NB4 (cell line): ENCODE measurements at regions not wholly inside any gene's neighbourhood (a gene's known extent, or its start where the extent isn't known, plus 50 kb on each side); places are given as distances from the start of the nearest gene placed in this dataset.

Experiments
- DNase-seq: peaks from one replicate; pipeline ENCODE4 v3.0.0; 2010; ENCODE audit warnings: low read depth
- H3K4me3 ChIP-seq: one replicate; pipeline ENCODE4 v1.5.1; 2011; ENCODE audit warnings: mild to moderate bottlenecking, low read depth, low read length, moderate library complexity
- CTCF ChIP-seq: IDR thresholded peaks from one replicate; pipeline ENCODE4 v1.5.1; 2012; ENCODE audit warnings: low read depth, low read length
- MAX ChIP-seq: IDR thresholded peaks from 2 replicates; pipeline ENCODE4 v1.6.1; 2011; ENCODE audit warnings: low read depth, low read length
- MYC ChIP-seq: IDR thresholded peaks from 2 replicates; pipeline ENCODE4 v1.6.1; 2011; ENCODE audit warnings: low read depth, low read length
- POLR2A ChIP-seq: IDR thresholded peaks from 2 replicates; pipeline ENCODE4 v1.6.1; 2011; ENCODE audit warnings: mild to moderate bottlenecking; ENCODE audit not compliant: insufficient read length; ENCODE audit errors: extremely low read depth

GRCh38 chr1:47561523-47562007 lies 123.7 kb downstream of the FOXD2 start:
- TF ChIP-seq MAX: no peak
- TF ChIP-seq MYC: no peak
- TF ChIP-seq POLR2A: no peak
- TF ChIP-seq CTCF: no peak
- H3K4me3 ChIP-seq: no peak overlapping the region
- no peak for DNase-seq

DNA sequence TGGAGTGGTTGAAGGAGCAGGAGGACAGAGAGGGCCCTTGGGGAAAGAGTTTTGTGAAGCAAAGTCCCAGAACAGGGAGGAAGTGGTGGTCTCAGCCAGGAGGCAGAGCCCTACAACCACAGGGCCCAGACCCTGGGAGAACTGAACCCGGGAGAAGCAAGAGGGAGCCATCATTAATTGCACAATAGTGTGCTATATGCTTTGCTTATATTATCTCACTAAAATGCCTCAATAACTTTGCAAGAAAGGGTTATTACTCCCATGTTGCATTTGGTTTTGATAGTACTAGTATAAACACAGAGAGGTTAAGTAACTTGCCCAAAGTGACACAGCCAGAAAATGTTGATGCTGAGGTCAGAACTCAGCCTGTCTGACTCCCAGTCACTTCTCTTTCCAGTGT lies 124.3 kb downstream of the FOXD2 start:
- TF ChIP-seq MAX (no peak), MYC (no peak), CTCF (no peak), POLR2A (no peak)
- no peak overlapping the region for H3K4me3 ChIP-seq
- peak; percentile 7 for DNase-seq

GRCh38 chr1:47562799-47563198 lies 125.0 kb downstream of the FOXD2 start:
- TF ChIP-seq CTCF (no peak), MAX (no peak), POLR2A (no peak), MYC (no peak)
- no peak overlapping the region for H3K4me3 ChIP-seq
- peak; percentile 40 for DNase-seq

DNA sequence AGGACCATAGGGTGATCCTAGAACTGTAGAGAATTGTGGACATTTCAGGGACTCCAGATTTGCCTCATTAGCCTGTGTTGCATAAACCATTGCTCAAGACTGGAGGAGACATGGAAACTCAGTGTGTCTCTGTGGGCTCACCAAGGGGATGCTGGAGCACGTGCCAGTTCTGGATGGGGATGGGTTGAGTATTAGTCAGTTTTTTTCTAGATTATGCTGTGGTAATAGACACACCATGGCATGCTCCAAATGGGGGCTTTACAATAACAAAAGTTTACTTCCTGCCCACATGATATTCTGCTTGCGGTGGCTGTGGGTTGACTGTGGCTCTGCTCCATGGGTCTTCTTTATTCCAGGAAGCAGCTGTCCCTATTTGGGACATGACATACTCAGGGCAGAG lies 125.4 kb downstream of the FOXD2 start:
- TF ChIP-seq MYC: no peak
- peak; percentile 36; the same call in 1 of the 2 replicates for TF ChIP-seq MAX
- TF ChIP-seq CTCF: no peak
- no peak overlapping the region for H3K4me3 ChIP-seq
- DNase-seq: peak; percentile 36

- no peak overlapping the region for H3K4me3 ChIP-seq
- TF ChIP-seq CTCF (no peak), POLR2A (no peak), MYC (no peak), MAX (no peak)
- no peak for DNase-seq
Measured at GRCh38 chr1:47564570-47564969, 126.7 kb downstream of the FOXD2 start.

DNA sequence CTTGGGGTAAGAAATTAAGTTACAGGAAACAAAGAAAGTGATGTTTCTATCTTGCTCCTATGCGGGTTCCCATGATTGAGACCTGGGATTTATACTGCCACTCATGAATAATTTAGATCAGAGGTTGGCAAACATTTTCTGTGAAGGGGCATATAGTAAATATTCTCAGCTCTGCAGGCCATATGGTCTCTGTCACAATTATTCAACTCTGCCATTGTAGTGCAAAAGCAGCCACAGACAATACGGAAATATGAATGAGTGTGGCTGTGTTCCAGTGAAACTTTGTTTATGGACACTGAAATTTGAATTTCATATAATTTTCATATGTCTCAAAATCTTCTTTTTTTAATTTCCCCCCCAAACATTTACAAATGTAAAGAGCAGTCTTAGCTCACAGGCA lies 127.2 kb downstream of the FOXD2 start:
- no peak overlapping the region for H3K4me3 ChIP-seq
- no peak for DNase-seq
- TF ChIP-seq POLR2A (no peak), MAX (no peak), MYC (no peak), CTCF (no peak)
